Endothelial cell of hepatic sinusoid (primary cell): ENCODE measurements at regions not wholly inside any gene's neighbourhood (a gene's known extent, or its start where the extent isn't known, plus 50 kb on each side); places are given as distances from the start of the nearest gene placed in this dataset.

Experiments used
- in situ Hi-C: cut with HindIII; loops from 2 replicates; pipeline ENCODE4 v1.10.0; 2017; ENCODE audit warnings: low sequenced_read_pairs

DNA sequence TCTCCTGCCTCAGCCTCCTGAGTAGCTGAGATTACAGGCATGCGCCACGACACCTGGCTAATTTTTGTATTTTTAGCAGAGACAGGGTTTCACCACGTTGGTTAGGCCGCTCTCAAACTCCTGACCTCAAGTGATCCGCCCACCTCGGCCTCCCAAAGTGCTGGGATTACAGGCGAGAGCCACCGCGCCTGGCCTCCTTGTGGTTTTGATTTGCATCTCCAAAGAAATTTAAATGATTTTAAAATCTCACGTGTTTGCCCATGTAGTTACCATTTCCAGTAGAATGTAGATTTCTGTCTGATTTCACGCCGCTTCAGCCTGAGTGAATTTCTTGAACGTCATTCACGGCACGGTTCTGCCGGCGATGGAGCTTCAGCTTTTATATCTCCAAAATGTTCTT lies 55.8 kb downstream of the IGF2 start:
- in situ Hi-C loops, result no loop called here

DNA sequence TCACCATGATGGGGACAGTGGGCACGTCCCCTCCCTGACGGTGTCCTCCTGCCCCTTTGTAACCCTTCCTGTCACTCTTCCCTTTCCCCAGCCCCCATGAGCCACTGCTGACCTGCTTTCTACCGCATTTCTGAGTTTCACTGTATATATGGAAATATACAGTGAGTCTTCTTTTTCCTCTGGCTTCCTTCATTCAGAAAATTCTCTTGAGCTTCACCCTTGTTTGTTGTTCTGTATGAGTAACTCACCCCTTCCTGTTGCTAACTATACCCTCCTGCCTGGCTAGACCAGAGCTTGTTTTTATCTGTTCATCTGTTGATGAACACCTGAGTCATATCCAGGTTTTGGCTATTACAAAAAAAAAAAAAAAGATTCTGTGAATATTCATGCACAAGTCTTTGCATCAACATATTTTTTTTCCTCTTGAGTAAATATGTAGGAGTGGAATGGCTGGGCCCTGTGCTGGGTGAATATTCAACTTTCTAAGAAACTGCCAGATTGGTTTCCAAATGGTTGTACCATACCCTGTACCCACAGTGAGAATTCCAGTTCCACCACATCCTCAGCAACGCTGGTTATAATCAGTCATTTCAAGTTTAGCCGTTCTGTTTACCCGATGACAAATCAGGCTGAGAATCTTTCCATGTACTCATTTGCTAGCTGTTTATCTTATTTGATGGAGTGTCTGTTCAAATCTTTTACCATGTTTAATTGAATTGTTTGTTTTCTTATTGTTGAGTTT lies 62.0 kb downstream of the IGF2 start:
- in situ Hi-C loops, result loop anchor here (5.0 kb wide), 1 partner anchor 75 kb away; no protein-coding TSS in a partner anchor

DNA sequence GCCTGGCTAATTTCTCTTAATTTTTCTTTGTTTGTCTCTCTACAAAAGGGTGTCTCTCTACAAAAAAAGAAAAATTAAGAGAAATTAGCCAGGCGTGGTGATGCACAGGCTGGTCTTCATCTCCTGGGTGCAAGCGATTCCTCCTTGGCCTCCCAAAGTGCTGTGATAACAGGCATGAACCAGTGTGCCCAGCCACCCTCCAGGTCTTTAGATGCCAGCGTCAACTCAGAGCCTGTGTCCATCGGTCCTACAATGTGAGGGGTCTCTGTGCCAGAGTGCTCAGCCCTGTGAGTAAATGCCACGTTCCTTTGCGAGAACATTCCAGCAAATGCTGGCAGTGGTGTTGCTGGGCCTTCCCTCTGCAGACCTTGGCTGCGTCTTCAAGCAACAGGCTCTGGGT lies 62.7 kb downstream of the IGF2 start:
- in situ Hi-C loops, result loop anchor here (5.0 kb wide), 1 partner anchor 76 kb away; no protein-coding TSS in a partner anchor

DNA sequence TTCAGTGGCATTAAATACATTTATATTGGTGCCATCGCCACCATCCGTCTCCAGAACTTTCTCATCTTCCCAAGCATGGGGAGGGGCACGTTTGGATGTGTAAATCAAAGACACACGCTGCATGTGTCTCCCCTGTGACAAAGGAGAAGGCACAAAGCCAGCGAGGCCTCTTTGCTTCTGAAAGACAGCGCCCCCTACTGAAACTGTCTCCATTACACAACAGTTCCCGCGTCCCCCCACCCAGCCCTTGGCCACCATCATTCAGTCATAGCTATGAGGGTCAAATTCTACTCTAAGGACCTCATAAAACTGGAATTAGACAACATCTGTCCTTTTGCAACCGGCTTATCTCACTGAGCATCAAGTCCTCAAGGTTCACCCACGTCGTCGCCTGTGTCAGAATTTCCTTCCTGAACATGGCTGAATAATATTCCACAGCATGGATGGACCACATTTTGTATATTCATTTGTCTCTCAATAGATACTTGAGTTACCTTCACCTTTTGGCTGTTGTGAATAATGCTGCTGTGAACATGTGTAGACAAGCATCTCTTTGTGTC lies 64.8 kb downstream of the IGF2 start:
- in situ Hi-C loops, result no loop called here

DNA sequence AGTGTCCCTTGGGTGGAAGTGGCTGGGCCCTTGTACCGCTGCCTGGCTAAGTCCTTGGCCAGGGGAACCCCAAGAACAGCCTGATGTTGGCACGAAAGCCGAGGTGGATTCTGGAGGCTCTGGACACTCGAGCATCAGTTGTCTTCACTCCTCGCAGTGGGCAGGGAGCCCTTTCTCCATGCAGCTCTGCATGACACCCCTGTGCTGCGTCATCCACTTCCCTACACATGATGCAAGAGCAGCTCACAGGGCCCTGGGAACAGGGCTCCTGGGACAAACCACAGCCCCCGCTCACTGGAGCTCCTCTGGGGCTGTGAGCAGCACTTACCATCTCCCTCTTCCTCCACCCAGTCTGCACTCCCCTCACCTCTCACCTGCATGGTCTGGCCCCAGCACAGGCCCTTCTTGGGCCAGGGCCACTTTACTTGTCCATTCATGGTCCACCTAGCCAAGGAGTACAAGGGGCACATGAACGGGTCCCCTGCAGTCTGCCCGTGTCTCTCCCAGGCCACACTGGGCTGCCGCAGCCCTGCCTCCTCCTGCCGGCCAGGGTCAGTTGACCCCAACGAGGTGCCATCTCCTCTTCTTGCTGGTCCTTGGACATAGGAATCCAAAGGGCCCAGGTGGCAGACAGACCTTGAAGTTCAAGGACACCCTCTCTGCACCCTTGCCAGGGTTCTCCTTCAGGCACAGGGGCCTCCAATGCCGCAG lies 66.5 kb downstream of the IGF2 start:
- in situ Hi-C loops, result no loop called here

DNA sequence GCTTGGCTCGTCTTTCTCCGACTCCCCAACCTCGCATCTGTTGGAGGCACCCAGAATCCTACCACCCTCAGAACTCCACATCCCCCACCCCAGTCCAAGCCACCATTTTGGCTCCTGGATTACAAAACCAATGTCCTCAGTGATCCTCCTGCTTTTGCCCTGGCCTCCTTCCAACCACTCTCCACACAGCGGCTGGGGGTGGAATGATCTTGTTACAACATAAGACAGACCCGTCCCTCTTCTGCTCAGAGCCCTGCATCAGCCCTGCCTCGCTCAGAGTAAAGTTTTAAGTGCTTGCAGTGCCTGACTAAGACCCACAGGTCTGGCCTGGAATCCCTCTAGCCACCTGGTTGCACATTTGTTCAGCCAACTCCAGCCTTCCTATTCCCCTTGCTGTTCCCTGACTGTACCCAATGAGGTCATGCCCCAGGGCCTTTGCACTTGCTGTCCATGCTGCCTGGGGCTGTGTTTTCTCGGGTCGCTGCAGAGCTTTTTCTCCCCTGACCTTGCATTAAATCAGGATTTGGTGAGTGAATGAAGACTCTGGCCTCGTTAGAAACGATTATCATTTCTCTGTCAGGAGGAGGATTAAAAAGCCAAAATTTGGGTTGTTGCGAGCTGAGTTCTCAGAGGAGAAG lies 67.3 kb downstream of the IGF2 start:
- in situ Hi-C loops, result no loop called here
